HCT116 (cell line): ENCODE measurements at regions not wholly inside any gene's neighbourhood (a gene's known extent, or its start where the extent isn't known, plus 50 kb on each side); places are given as distances from the start of the nearest gene placed in this dataset.

ENCODE experiments used
- ATAC-seq: fragments of 200-7000 bp; cut with Tn5 transposase; 2 replicates; pipeline ENCODE4 v1.9.1; 2020; ENCODE audit warnings: mild to moderate bottlenecking, moderate library complexity
- BruUV-seq: library from RNA; stranded (reverse); fragments of 400-500 nt; replicated peaks from 2 replicates; lab custom pipeline; 2021; lab: Mats Ljungman, UMichigan
- CTCF ChIA-PET: fragments of 300-600 bp; sonication (Branson Sonifier 250); formaldehyde crosslinking; loops from one replicate; lab custom pipeline; 2021; ENCODE audit warnings: antibody characterized with exemption; lab: Charles Lee
- POLR2A ChIA-PET: fragments of 300-600, 350-600 bp; sonication (Branson Sonifier 250); formaldehyde crosslinking; loops from one replicate; lab custom pipeline; 2021; ENCODE audit warnings: antibody characterized with exemption; lab: Charles Lee
- RAD21 ChIA-PET, 2 experiments: fragments of 300-600 bp; sonication (Branson Sonifier 250); formaldehyde crosslinking; loops; one replicate each; lab custom pipeline; 2023; ENCODE audit warnings: low total read pairs in 2 of 2; ENCODE audit not compliant: uncharacterized antibody in 2 of 2, unreplicated experiment in 2 of 2, low non-redundant PET in 1 of 2; lab: Charles Lee
- DNase-seq: peaks from one replicate; pipeline ENCODE4 v3.0.0-alpha.2; 2010; ENCODE audit warnings: low read depth, low spot score
- H2AFZ ChIP-seq: fragments of 200-600 bp; shearing (Covaris generic), sonication (generic); 2 replicates; pipeline ENCODE4 v1.6.1; 2017; ENCODE audit warnings: low read depth, mixed run types, mixed read lengths, antibody characterized with exemption, low read length; ENCODE audit not compliant: poor library complexity, severe bottlenecking
- H3K27ac ChIP-seq: 2 replicates; pipeline ENCODE4 v1.5.1; 2012; ENCODE audit warnings: low read depth, low read length
- H3K27me3 ChIP-seq: fragments of 200-600 bp; sonication (generic); 2 replicates; pipeline ENCODE4 v1.6.1; 2016; ENCODE audit warnings: mixed run types, low read length, mixed read lengths; ENCODE audit not compliant: insufficient read depth
- H3K36me3 ChIP-seq, 2 experiments: fragments of 200-500 bp in 1 of 2; fragments of 200-600 bp in 1 of 2; sonication (Bioruptor generic) in 1 of 2; sonication (generic) in 1 of 2; 2 replicates each; pipeline versions ENCODE4 v1.5.1 to v1.6.1; 2014 to 2016; ENCODE audit warnings: low read length in 2 of 2, inconsistent platforms in 1 of 2, mixed read lengths in 1 of 2, mixed run types in 1 of 2; ENCODE audit not compliant: insufficient read depth in 2 of 2, control insufficient read depth in 1 of 2
- H3K4me1 ChIP-seq, 2 experiments: fragments of 200-600 bp in 1 of 2; sonication (generic) in 1 of 2; 2 replicates each; pipeline versions ENCODE4 v1.5.1 to v1.6.1; 2012 to 2017; ENCODE audit warnings: low read length in 2 of 2, inconsistent platforms in 1 of 2, mild to moderate bottlenecking in 1 of 2, mixed read lengths in 1 of 2, mixed run types in 1 of 2, moderate library complexity in 1 of 2; ENCODE audit not compliant: insufficient read depth in 2 of 2, control insufficient read depth in 1 of 2
- H3K4me2 ChIP-seq: fragments of 200-600 bp; sonication (generic); 2 replicates; pipeline ENCODE4 v1.6.1; 2017; ENCODE audit warnings: mixed run types, low read length, mixed read lengths
- H3K4me3 ChIP-seq, 2 experiments: fragments of 200-600 bp in 1 of 2; sonication (generic) in 1 of 2; replicated peaks in 1 of 2; 2 replicates each; pipeline ENCODE4 v1.5.1; 2011 to 2016; ENCODE audit warnings: low read length in 2 of 2, control low read depth in 1 of 2, low read depth in 1 of 2, mild to moderate bottlenecking in 1 of 2, mixed read lengths in 1 of 2, mixed run types in 1 of 2
- H3K79me2 ChIP-seq: fragments of 200-600 bp; sonication (generic); 2 replicates; pipeline ENCODE4 v1.6.1; 2017; ENCODE audit warnings: mild to moderate bottlenecking, mixed run types, low read length, moderate library complexity, mixed read lengths; ENCODE audit not compliant: insufficient read depth
- H3K9ac ChIP-seq: fragments of 200-600 bp; sonication (generic); 2 replicates; pipeline ENCODE4 v1.6.1; 2016; ENCODE audit warnings: low read length, mixed read lengths
- H3K9me2 ChIP-seq: fragments of 200-600 bp; sonication (generic), shearing (Covaris generic); 2 replicates; pipeline ENCODE4 v1.6.1; 2017; ENCODE audit warnings: mixed run types, mild to moderate bottlenecking, moderate library complexity; ENCODE audit not compliant: insufficient read depth
- H3K9me3 ChIP-seq, 2 experiments: fragments of 200-500 bp in 1 of 2; fragments of 200-600 bp in 1 of 2; sonication (Bioruptor generic) in 1 of 2; sonication (generic) in 1 of 2; 2 replicates each; pipeline ENCODE4 v1.6.1; 2014 to 2017; ENCODE audit warnings: low read length in 2 of 2, mixed read lengths in 2 of 2, inconsistent platforms in 1 of 2, low read depth in 1 of 2, mild to moderate bottlenecking in 1 of 2, mixed run types in 1 of 2, moderate library complexity in 1 of 2; ENCODE audit not compliant: control insufficient read depth in 1 of 2, insufficient read depth in 1 of 2
- H4K20me1 ChIP-seq: fragments of 200-600 bp; sonication (generic), shearing (Covaris generic); 2 replicates; pipeline ENCODE4 v1.6.1; 2017; ENCODE audit warnings: mixed run types, mild to moderate bottlenecking, moderate library complexity; ENCODE audit not compliant: insufficient read depth
- ATF3 ChIP-seq: IDR thresholded peaks from 2 replicates; pipeline ENCODE4 v1.6.1; 2012
- CBX3 ChIP-seq: IDR thresholded peaks from 2 replicates; pipeline ENCODE4 v1.6.1; 2012; ENCODE audit warnings: low read depth
- CEBPB ChIP-seq: IDR thresholded peaks from 2 replicates; pipeline ENCODE4 v1.6.1; 2012; ENCODE audit warnings: low read depth
- CTCF ChIP-seq, 3 experiments: fragments of 200-600 bp in 1 of 3; sonication (generic) in 1 of 3; IDR thresholded peaks in 2 of 3; conservative IDR thresholded peaks in 1 of 3; 2 replicates each; pipeline ENCODE4 v1.5.1; 2012 to 2017; ENCODE audit warnings: low read depth in 2 of 3, low read length in 2 of 3, antibody characterized with exemption in 1 of 3, borderline replicate concordance in 1 of 3, control low read depth in 1 of 3, mild to moderate bottlenecking in 1 of 3, mixed read lengths in 1 of 3, mixed run types in 1 of 3, moderate library complexity in 1 of 3; ENCODE audit not compliant: insufficient read depth in 1 of 3
- EGR1 ChIP-seq: IDR thresholded peaks from 2 replicates; pipeline ENCODE4 v1.6.1; 2012; ENCODE audit warnings: low read depth
- EZH2 ChIP-seq: fragments of 200-600 bp; sonication (generic); IDR thresholded peaks from 2 replicates; pipeline ENCODE4 v1.6.1; 2017; ENCODE audit warnings: antibody characterized with exemption, mixed run types
- EZH2phosphoT487 ChIP-seq: fragments of 200-600 bp; IDR thresholded peaks from 2 replicates; pipeline ENCODE4 v1.6.1; 2018; ENCODE audit warnings: antibody characterized with exemption, borderline replicate concordance
- FOSL1 ChIP-seq: IDR thresholded peaks from 2 replicates; pipeline ENCODE4 v1.6.1; 2012; ENCODE audit warnings: low read depth
- JUND ChIP-seq: IDR thresholded peaks from 2 replicates; pipeline ENCODE4 v1.6.1; 2012
- MAX ChIP-seq: IDR thresholded peaks from 2 replicates; pipeline ENCODE4 v1.6.1; 2012
- POLR2A ChIP-seq: IDR thresholded peaks from 2 replicates; pipeline ENCODE4 v1.7.0; 2011; ENCODE audit warnings: borderline replicate concordance; ENCODE audit not compliant: insufficient read depth, insufficient read length; ENCODE audit errors: extremely low read depth
- POLR2AphosphoS5 ChIP-seq: IDR thresholded peaks from 2 replicates; pipeline ENCODE4 v1.6.1; 2011; ENCODE audit warnings: mild to moderate bottlenecking, low read depth, low read length, moderate library complexity
- RAD21 ChIP-seq: IDR thresholded peaks from 2 replicates; pipeline ENCODE4 v1.6.1; 2012; ENCODE audit warnings: low read depth, mild to moderate bottlenecking
- REST ChIP-seq: IDR thresholded peaks from 2 replicates; pipeline ENCODE4 v1.6.1; 2012; ENCODE audit warnings: low read depth
- SIN3A ChIP-seq: IDR thresholded peaks from 2 replicates; pipeline ENCODE4 v1.6.1; 2012; ENCODE audit warnings: low read depth
- SRF ChIP-seq: IDR thresholded peaks from 2 replicates; pipeline ENCODE4 v1.6.1; 2012; ENCODE audit warnings: low read depth
- YY1 ChIP-seq: IDR thresholded peaks from 2 replicates; pipeline ENCODE4 v1.6.1; 2011; ENCODE audit warnings: low read length, low read depth, moderate library complexity, mild to moderate bottlenecking; ENCODE audit not compliant: insufficient replicate concordance; ENCODE audit errors: extremely low read depth
- ZBTB33 ChIP-seq: IDR thresholded peaks from 2 replicates; pipeline ENCODE4 v1.6.1; 2011; ENCODE audit warnings: mild to moderate bottlenecking, low read length, moderate library complexity; ENCODE audit not compliant: insufficient replicate concordance; ENCODE audit errors: extremely low read depth
- ZNF274 ChIP-seq: fragments of 200-500 bp; sonication (Bioruptor generic); IDR thresholded peaks from 2 replicates; pipeline ENCODE4 v1.6.1; 2014; ENCODE audit warnings: mild to moderate bottlenecking, low read depth, low read length, inconsistent platforms
- intact Hi-C: fragments of 100-400 bp; cut with micrococcal nuclease; formaldehyde crosslinking; loops from 2 replicates; pipeline ENCODE4 v1.10.0; 2022

- TF ChIP-seq SIN3A (no peak), SRF (no peak), EZH2 (no peak), CEBPB (no peak), MAX (no peak), FOSL1 (no peak), RAD21 (no peak), POLR2AphosphoS5 (no peak), EGR1 (no peak), EZH2phosphoT487 (no peak), JUND (no peak), ZNF274 (no peak), CBX3 (no peak), YY1 (no peak), ATF3 (no peak), CTCF (IDR thresholded peaks at IDR 0.05 in 2 of 3, conservative IDR thresholded peaks at IDR 0.05 in 1 of 3; ENCODE audit: borderline replicate concordance in 1 of 3, insufficient read depth in 1 of 3, low read depth in 2 of 3, low read length in 2 of 3) (no peak), ZBTB33 (no peak), REST (no peak), POLR2A (no peak)
- ChIA-PET RAD21 (no interaction called here), CTCF (no interaction called here), POLR2A (no interaction called here)
- no peaks in the 10 kb centered on the region for H3K9me2 ChIP-seq
- H3K4me2 ChIP-seq = no peak overlapping the region
- no peak for ATAC-seq
- no peaks in the 10 kb centered on the region for H3K4me1 ChIP-seq
- H3K36me3 ChIP-seq = no peaks in the 10 kb centered on the region
- H4K20me1 ChIP-seq = no peaks in the 10 kb centered on the region
- H3K27me3 ChIP-seq = no peaks in the 10 kb centered on the region
- H3K79me2 ChIP-seq = no peaks in the 10 kb centered on the region
- H3K4me3 ChIP-seq = no peak overlapping the region
- no peak for DNase-seq
- intact Hi-C loops = no loop called here
- no peak overlapping the region for H3K27ac ChIP-seq
- BruUV-seq = no TSS peak
- H3K9me3 ChIP-seq = no peaks in the 10 kb centered on the region
- H2AFZ ChIP-seq = no peak overlapping the region
- H3K9ac ChIP-seq = no peak overlapping the region
Observed at GRCh38 chrX:4905576-4905975, 1192.1 kb upstream of the PRKX start.
